ENCODE measurements at regions not wholly inside any gene's neighbourhood (a gene's known extent, or its start where the extent isn't known, plus 50 kb on each side); places are given as distances from the start of the nearest gene placed in this dataset.
"Not testable (repeated sequence)": the region's sequence is repeated elsewhere in the genome, so short reads cannot be mapped to it uniquely, and the experiment has no call there.

DNA sequence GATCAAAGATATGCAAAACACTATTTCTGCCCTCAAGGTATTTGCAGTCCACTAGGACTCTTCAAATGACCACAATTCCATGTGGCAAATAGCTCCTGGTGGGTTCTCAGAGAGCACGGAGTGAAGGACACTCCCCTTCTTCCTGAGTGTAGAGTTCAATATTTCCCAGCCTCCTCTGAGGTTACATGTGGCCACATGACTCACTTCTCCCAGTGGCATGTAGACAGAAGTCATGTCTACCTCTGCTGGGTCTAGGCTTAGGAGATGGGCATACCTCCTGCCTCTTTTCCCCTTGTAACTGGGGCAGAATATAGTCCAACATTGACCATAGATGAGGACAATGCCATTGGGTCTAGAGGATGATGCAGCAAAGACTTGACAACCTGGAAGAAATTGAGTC lies 191.4 kb downstream of the MIS18A start:
- no peak overlapping the region for H3K4me3 ChIP-seq
- H3K27ac ChIP-seq, result no peak overlapping the region
- H3K27me3 ChIP-seq, result no peaks in the 10 kb centered on the region
- no peaks in the 10 kb centered on the region for H3K36me3 ChIP-seq
- ATAC-seq (no peak), DNase-seq (no peak)
- intact Hi-C loops (cut with DNase I), result no loop called here
- H3K4me1 ChIP-seq, result no peaks in the 10 kb centered on the region
- no peaks in the 10 kb centered on the region for H3K9me3 ChIP-seq
- 14% methylated on average over 1 of the region's 1 CpG for WGBS (ENCODE audit: insufficient coverage, low coverage, low lambda C conversion rate, missing lambda C conversion rate)
- no peak for TF ChIP-seq CTCF (IDR thresholded peaks at IDR 0.05)
- TF ChIP-seq POLR2A (IDR thresholded peaks at IDR 0.05), result no peak

GRCh38 chr21:32083197-32083596 lies 195.7 kb downstream of the MIS18A start:
- ATAC-seq (no peak), DNase-seq (no peak)
- H3K4me3 ChIP-seq, result no peak overlapping the region
- H3K27ac ChIP-seq, result no peak overlapping the region
- WGBS (ENCODE audit: insufficient coverage, low coverage, low lambda C conversion rate, missing lambda C conversion rate), result 50% methylated on average over 2 of the region's 2 CpGs
- no peaks in the 10 kb centered on the region for H3K4me1 ChIP-seq
- H3K27me3 ChIP-seq, result peaks cover 0 to 5% of the 10 kb centered on the region in 2 donors
- no peak for TF ChIP-seq POLR2A (IDR thresholded peaks at IDR 0.05)
- no peak for TF ChIP-seq CTCF (IDR thresholded peaks at IDR 0.05)
- H3K36me3 ChIP-seq, result no peaks in the 10 kb centered on the region
- intact Hi-C loops (cut with DNase I), result no loop called here
- H3K9me3 ChIP-seq, result no peaks in the 10 kb centered on the region

DNA sequence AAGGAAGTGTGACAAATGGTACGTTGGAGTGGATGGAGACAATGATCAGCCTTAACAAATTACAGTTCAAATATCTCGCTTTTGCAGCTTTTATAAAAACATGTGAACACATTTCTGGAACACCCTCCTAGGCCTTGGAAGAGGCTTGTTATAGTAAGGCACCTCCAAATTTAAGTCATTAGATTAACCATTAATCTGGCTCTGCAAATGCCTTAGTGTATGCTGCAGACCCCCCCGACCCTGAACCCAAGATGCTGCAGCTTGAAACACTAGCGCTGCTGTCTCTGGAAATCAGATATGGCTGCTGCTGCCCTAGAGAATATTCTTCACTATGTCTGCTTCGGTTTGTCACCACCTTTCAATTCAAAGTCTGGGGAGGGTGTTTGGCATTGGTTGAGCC lies 196.4 kb downstream of the MIS18A start:
- no peak overlapping the region for H3K27ac ChIP-seq
- 48% methylated on average over 3 of the region's 5 CpGs for WGBS (ENCODE audit: insufficient coverage, low coverage, low lambda C conversion rate, missing lambda C conversion rate)
- no peak for ATAC-seq
- no peaks in the 10 kb centered on the region for H3K4me1 ChIP-seq
- intact Hi-C loops (cut with DNase I), result no loop called here
- DNase-seq, result no peak
- no peaks in the 10 kb centered on the region for H3K9me3 ChIP-seq
- H3K4me3 ChIP-seq, result no peak overlapping the region
- H3K36me3 ChIP-seq, result no peaks in the 10 kb centered on the region
- peaks cover 0 to 5% of the 10 kb centered on the region in 2 donors for H3K27me3 ChIP-seq
- TF ChIP-seq POLR2A (IDR thresholded peaks at IDR 0.05), result no peak
- TF ChIP-seq CTCF (IDR thresholded peaks at IDR 0.05), result no peak

DNA sequence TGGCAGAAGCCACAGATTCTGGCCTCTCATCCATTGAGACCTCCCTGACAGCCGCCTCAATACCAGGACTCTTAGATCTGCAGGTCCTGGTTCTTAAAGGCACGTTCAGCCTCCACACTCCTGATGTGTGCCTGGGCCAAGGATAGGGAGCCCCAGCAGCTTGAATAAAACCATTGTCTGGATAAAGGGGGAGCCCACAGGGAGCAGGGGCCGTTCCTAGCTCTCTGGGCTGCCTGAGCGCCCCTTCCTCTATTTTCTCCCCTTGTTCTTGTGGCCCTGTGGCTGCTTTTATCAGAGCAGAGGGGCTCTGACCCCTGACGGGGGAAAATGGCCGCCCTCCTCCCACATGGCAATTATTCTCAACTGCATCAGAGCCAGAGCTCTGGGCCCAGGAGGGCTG lies 200.8 kb downstream of the HUNK start:
- no peaks in the 10 kb centered on the region for H3K36me3 ChIP-seq
- H3K4me3 ChIP-seq, result no peak overlapping the region
- no peaks in the 10 kb centered on the region for H3K4me1 ChIP-seq
- intact Hi-C loops (cut with DNase I), result no loop called here
- no peaks in the 10 kb centered on the region for H3K9me3 ChIP-seq
- no peak overlapping the region for H3K27ac ChIP-seq
- H3K27me3 ChIP-seq, result peaks cover 0 to 2% of the 10 kb centered on the region in 2 donors
- TF ChIP-seq POLR2A (IDR thresholded peaks at IDR 0.05) (no peak), CTCF (IDR thresholded peaks at IDR 0.05) (no peak)
- DNase-seq, result no peak
- 65% methylated on average over 6 of the region's 6 CpGs for WGBS (ENCODE audit: insufficient coverage, low coverage, low lambda C conversion rate, missing lambda C conversion rate)
- ATAC-seq, result no peak

GRCh38 chr21:32073190-32073589 lies 200.4 kb downstream of the HUNK start:
- H3K27me3 ChIP-seq, result no peaks in the 10 kb centered on the region
- intact Hi-C loops (cut with DNase I), result no loop called here
- no CpG with 5 or more reads among the region's 6 CpGs for WGBS (ENCODE audit: insufficient coverage, low coverage, low lambda C conversion rate, missing lambda C conversion rate)

GRCh38 chr21:32071620-32072019 lies 198.8 kb downstream of the HUNK start:
- H3K27ac ChIP-seq; H3K9me3 ChIP-seq; H3K36me3 ChIP-seq; DNase-seq; intact Hi-C loops (cut with DNase I); H3K4me1 ChIP-seq; H3K4me3 ChIP-seq; H3K27me3 ChIP-seq; ATAC-seq: not testable (repeated sequence)
- 31% methylated on average over 2 of the region's 2 CpGs for WGBS (ENCODE audit: insufficient coverage, low coverage, low lambda C conversion rate, missing lambda C conversion rate)

More at GRCh38 chr21:32073190-32073589, 200.4 kb downstream of the HUNK start:
- Histone ChIP-seq H3K4me3 (no peak overlapping the region), H3K27ac (no peak overlapping the region), H3K4me1 (no peaks in the 10 kb centered on the region), H3K9me3 (no peaks in the 10 kb centered on the region), H3K36me3 (no peaks in the 10 kb centered on the region)
- ATAC-seq (no peak), DNase-seq (no peak)
- TF ChIP-seq POLR2A (IDR thresholded peaks at IDR 0.05) (no peak), CTCF (IDR thresholded peaks at IDR 0.05) (no peak)
